Chondrocyte (in vitro differentiated cells): ENCODE measurements at regions not wholly inside any gene's neighbourhood (a gene's known extent, or its start where the extent isn't known, plus 50 kb on each side); places are given as distances from the start of the nearest gene placed in this dataset.
"Not testable (repeated sequence)": the region's sequence is repeated elsewhere in the genome, so short reads cannot be mapped to it uniquely, and the experiment has no call there.

Source experiments
- DNase-seq: peaks from one replicate; pipeline ENCODE4 v3.0.0; 2021; ENCODE audit warnings: mixed read lengths, low spot score
- H3K27ac Mint-ChIP-seq: one replicate; pipeline ENCODE4 v1.8.0; 2021; ENCODE audit warnings: mild to moderate bottlenecking, moderate library complexity, mixed read lengths; ENCODE audit not compliant: unreplicated experiment
- H3K27me3 Mint-ChIP-seq: 2 replicates; pipeline ENCODE4 v1.8.0; 2021; ENCODE audit warnings: low read depth, mixed read lengths
- H3K36me3 Mint-ChIP-seq: 2 replicates; pipeline ENCODE4 v1.8.0; 2021; ENCODE audit warnings: low read depth, mixed read lengths
- H3K4me1 Mint-ChIP-seq: 2 replicates; pipeline ENCODE4 v1.8.0; 2021; ENCODE audit warnings: low read depth, mild to moderate bottlenecking, mixed read lengths
- H3K4me3 Mint-ChIP-seq: one replicate; pipeline ENCODE4 v1.8.0; 2021; ENCODE audit warnings: mild to moderate bottlenecking, moderate library complexity, mixed read lengths; ENCODE audit not compliant: unreplicated experiment
- H3K9me3 Mint-ChIP-seq: 2 replicates; pipeline ENCODE4 v1.8.0; 2021; ENCODE audit warnings: low read depth, mixed read lengths
- CTCF ChIP-seq: fragments of 200-600 bp; sonication (generic); IDR thresholded peaks from 2 replicates; pipeline ENCODE4 v1.5.0; 2021; ENCODE audit warnings: antibody characterized with exemption, mild to moderate bottlenecking, moderate library complexity

GRCh38 chr3:190972840-190973270, 110.4 kb upstream of the GMNC start:
- Mint-ChIP-seq H3K36me3 (no peaks in the 10 kb centered on the region), H3K4me3 (no peak overlapping the region), H3K27me3 (peaks cover 10% of the 10 kb centered on the region), H3K9me3 (no peaks in the 10 kb centered on the region), H3K27ac (no peak overlapping the region), H3K4me1 (no peaks in the 10 kb centered on the region)
- no peak for TF ChIP-seq CTCF
- no peak for DNase-seq

GRCh38 chr3:190972196-190972595, 109.7 kb upstream of the GMNC start:
- DNase-seq, result no peak
- no peak for TF ChIP-seq CTCF
- no peaks in the 10 kb centered on the region for H3K4me1 Mint-ChIP-seq
- H3K36me3 Mint-ChIP-seq, result no peaks in the 10 kb centered on the region
- peaks cover 10% of the 10 kb centered on the region for H3K27me3 Mint-ChIP-seq
- no peaks in the 10 kb centered on the region for H3K9me3 Mint-ChIP-seq
- H3K4me3 Mint-ChIP-seq, result no peak overlapping the region
- no peak overlapping the region for H3K27ac Mint-ChIP-seq

- no peak overlapping the region for H3K27ac Mint-ChIP-seq
- H3K36me3 Mint-ChIP-seq, result no peaks in the 10 kb centered on the region
- no peaks in the 10 kb centered on the region for H3K4me1 Mint-ChIP-seq
- DNase-seq, result no peak
- no peaks in the 10 kb centered on the region for H3K9me3 Mint-ChIP-seq
- H3K27me3 Mint-ChIP-seq, result peaks cover 12% of the 10 kb centered on the region
- H3K4me3 Mint-ChIP-seq, result no peak overlapping the region
- no peak for TF ChIP-seq CTCF
Observed at GRCh38 chr3:190970560-190970959, 108.1 kb upstream of the GMNC start.

GRCh38 chr3:190968616-190969015, 106.1 kb upstream of the GMNC start:
- TF ChIP-seq CTCF, result no peak
- H3K27me3 Mint-ChIP-seq, result peaks cover 9% of the 10 kb centered on the region
- no peaks in the 10 kb centered on the region for H3K9me3 Mint-ChIP-seq
- no peaks in the 10 kb centered on the region for H3K36me3 Mint-ChIP-seq
- H3K4me1 Mint-ChIP-seq, result peaks cover 3% of the 10 kb centered on the region
- no peak for DNase-seq
- no peak overlapping the region for H3K27ac Mint-ChIP-seq
- no peak overlapping the region for H3K4me3 Mint-ChIP-seq

GRCh38 chr3:190964931-190965330, 102.4 kb upstream of the GMNC start:
- Mint-ChIP-seq H3K4me3 (peak overlapping the region; percentile 67), H3K27me3 (peaks cover 11% of the 10 kb centered on the region)
- not testable (repeated sequence) for DNase-seq, H3K9me3 Mint-ChIP-seq, H3K4me1 Mint-ChIP-seq, H3K36me3 Mint-ChIP-seq, H3K27ac Mint-ChIP-seq

- Mint-ChIP-seq H3K4me1 (no peaks in the 10 kb centered on the region), H3K9me3 (no peaks in the 10 kb centered on the region), H3K27me3 (peaks cover 3% of the 10 kb centered on the region), H3K4me3 (no peak overlapping the region), H3K36me3 (no peaks in the 10 kb centered on the region), H3K27ac (no peak overlapping the region)
- no peak for TF ChIP-seq CTCF
- no peak for DNase-seq
Observed at GRCh38 chr3:190959077-190959476, 96.6 kb upstream of the GMNC start.
